CD4-positive, alpha-beta T cell treated with Interleukin-10 for 1 hour (primary cell): ENCODE measurements at regions not wholly inside any gene's neighbourhood (a gene's known extent, or its start where the extent isn't known, plus 50 kb on each side); places are given as distances from the start of the nearest gene placed in this dataset.

Experiments used
- DNase-seq: peaks from one replicate; pipeline ENCODE4 v3.0.0-alpha.2; 2020

- DNase-seq, result no peak
These were observed 496.6 kb downstream of the ADGRL2 start for GRCh38 chr1:82297139-82297896.

- no peak for DNase-seq
These were observed 486.8 kb downstream of the ADGRL2 start for GRCh38 chr1:82287556-82287955.

GRCh38 chr1:82284213-82284612, 483.5 kb downstream of the ADGRL2 start:
- no peak for DNase-seq

- no peak for DNase-seq
These were observed 478.5 kb downstream of the ADGRL2 start for GRCh38 chr1:82279241-82279640.

DNA sequence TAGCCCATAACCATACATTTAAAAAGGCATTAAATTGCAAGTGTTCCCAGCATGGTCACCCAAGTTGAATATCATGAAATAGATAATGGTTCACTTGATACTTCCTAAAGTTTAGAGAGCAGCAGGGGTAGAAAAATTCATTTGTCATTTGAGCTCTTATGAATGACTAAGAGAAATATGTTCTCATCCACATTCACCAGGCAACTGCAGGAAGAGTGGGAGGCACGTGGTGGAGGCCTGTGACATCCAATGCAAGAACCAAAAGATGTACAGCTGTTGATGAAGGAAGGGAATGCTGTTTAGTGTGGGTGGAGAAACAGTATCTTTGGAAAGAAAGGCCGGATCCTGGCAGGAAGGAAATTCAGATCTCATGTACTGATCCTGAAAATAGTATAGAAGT, 473.1 kb downstream of the ADGRL2 start:
- DNase-seq, result no peak

DNA sequence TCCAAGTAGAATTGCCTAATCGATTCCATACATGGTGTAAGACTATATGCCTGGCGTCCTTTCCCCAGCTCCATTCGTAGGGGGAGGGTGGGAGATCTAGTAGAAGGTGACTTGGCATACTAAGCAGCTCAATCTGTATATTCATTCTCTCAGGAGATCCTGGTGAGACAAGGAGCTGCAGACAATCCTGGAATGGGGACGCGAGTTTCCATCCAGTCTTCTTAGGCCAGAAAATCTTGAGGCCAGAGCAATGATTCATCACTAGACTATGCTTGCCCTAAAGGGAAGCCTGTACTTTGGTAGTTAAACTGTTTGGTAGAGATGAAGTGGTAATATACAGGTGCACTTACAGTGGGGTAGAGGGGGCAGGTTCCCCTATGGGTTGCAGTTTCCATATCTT, 468.7 kb downstream of the ADGRL2 start:
- no peak for DNase-seq

GRCh38 chr1:82268826-82269225, 468.1 kb downstream of the ADGRL2 start:
- no peak for DNase-seq

GRCh38 chr1:82266351-82266750, 465.6 kb downstream of the ADGRL2 start:
- DNase-seq, result no peak

- no peak for DNase-seq
These were observed 464.7 kb downstream of the ADGRL2 start for GRCh38 chr1:82265436-82265835.

DNA sequence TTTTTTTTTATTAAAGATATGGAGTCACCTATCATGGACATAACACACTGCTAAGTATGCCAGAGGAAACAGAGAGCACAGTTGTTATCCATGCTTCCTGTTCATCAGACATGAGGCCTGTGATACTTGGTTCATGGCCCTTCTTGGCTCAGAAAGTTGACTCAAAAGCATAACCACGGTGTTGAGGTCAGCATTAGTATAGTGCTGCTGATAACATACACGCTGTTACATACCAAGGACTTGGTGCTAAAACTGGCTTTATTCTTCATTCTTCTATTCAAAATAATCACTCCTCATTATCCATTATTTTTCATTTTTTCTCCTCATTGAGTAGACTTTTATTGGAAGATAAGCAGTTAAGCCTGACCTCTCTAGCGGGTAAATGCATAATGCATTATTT, 464.1 kb downstream of the ADGRL2 start:
- no peak for DNase-seq

DNA sequence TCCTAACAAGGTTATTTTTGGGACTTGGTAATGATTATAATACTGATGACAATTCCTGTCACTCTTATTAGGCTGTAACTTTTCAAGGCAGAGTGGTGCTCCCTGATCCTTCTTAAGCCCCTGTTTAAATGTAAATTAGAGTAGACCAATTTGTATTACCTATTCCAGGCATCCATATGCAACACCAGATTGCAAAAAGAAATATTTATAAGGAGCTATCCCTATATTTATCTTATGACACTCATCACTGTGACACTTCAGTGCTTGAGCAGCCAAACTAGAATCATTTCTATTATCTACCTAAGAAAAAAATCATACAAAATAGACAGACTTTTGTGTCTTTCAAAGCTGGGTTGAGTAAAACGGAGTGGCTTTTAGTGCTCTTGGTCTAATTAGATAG, 462.7 kb downstream of the ADGRL2 start:
- no peak for DNase-seq

GRCh38 chr1:82260666-82261065, 459.9 kb downstream of the ADGRL2 start:
- no peak for DNase-seq

- DNase-seq, result no peak
These were observed 459.3 kb downstream of the ADGRL2 start for GRCh38 chr1:82260051-82260450.

GRCh38 chr1:82258887-82259286, 458.2 kb downstream of the ADGRL2 start:
- DNase-seq, result no peak

- DNase-seq, result no peak
These were observed 445.3 kb downstream of the ADGRL2 start for GRCh38 chr1:82246050-82246449.

DNA sequence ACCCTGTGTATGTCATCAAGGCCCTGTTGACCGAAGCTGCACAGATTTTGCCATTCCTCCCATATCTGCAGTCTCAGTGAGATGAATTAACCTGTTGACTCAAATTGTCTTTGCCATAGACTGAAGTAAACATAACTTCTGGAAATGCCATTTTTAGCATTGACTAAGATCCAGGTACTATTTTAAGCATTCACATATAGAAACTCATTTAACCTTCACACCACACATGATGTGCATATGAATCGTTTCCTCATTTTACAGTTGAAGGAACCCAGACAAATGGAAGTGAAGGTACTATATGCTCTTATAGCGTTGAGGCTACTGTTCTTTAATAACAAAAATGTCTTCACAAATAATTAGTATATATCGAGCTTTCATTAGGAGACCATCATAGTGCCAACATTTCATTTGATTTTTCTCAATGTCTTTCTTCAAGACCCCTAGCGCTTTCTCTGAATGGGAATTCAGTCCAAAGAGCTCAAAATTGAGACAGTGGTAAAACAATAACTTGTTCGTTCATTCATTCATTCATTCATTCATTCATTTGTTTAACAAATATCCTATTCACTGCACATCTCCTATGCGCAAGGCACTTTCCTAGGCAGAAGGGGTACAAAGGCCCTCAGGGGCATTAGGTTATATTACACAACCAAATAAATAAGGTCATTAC, 444.7 kb downstream of the ADGRL2 start:
- DNase-seq, result no peak

DNA sequence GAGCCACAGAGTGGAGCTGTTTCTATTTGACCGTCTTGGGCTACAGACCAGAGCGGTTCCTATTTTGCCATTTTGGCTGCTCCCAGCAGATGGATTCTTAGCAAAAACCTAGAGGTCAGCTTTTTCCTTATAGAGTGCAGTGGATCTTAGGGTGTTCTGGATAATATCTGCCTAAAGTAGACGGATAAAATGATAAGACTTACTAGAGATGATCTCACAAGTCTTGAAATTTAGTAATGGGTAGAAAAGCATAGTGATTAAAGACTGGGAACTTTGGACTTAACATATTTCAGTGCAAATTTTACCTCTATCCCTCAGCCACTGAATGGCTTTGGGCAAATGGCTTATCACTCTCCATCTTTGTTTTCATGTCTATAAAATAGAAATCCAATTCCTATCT, 439.8 kb downstream of the ADGRL2 start:
- DNase-seq, result no peak

DNA sequence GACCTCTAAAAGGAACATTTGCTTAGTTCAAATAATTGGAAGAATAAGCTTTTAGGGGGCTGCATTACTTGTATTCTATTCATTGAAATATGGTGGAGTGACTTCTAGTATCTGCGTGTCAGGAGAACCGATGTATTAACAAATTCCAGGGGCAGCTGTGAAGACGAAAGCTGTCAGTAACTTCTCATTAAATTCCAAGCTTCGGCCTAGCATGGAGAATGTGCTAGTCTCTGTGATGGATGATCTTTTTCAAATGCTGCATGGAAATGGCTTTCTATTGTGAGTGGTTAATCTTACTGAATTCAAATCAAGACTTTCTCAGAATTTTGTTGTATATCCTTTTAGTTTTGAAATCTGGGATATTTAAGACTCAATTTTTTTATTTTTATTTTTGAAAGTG, 429.9 kb downstream of the ADGRL2 start:
- no peak for DNase-seq

- no peak for DNase-seq
These were observed 426.8 kb downstream of the ADGRL2 start for GRCh38 chr1:82227306-82228095.

DNA sequence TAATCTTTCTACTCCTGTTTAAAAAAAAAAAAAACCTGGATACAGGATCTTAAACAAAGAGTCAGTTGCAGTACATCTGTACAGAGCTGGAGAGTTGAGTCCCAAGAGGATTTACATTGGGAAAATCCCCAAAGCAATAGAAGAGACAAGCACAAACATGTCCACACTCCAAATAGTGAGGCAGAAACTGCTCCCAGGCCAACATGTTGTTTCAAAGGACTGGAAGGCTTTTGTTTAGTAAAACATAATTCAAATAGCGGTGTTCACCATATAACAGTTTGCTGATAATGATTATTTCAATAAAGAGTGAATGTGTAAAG, 425.4 kb downstream of the ADGRL2 start:
- DNase-seq, result no peak

- DNase-seq, result no peak
These were observed 424.9 kb downstream of the ADGRL2 start for GRCh38 chr1:82225421-82226185.

DNA sequence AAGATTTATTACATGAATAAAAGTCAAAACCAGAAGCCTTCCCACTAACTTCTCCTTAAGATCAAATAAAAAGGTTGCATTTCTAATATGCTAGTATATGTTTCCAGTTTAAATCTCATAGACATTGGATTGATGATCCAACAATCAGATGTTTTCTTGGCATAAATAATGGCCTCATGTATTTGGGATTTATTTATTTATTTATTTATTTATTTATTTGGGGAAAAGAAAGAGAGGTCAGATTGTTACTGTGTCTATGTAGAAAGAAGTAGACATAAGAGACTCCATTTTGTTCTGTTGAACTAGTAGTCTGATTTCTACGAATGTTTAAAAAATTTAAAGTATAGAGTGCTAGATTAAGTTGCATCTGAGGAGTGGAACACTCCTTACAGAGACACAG, 422.4 kb downstream of the ADGRL2 start:
- no peak for DNase-seq

GRCh38 chr1:82221721-82222120, 421.0 kb downstream of the ADGRL2 start:
- DNase-seq, result no peak
